GM19240 (cell line): ENCODE measurements at regions not wholly inside any gene's neighbourhood (a gene's known extent, or its start where the extent isn't known, plus 50 kb on each side); places are given as distances from the start of the nearest gene placed in this dataset.

Experiments used
- DNase-seq: peaks from one replicate; pipeline ENCODE4 v3.0.0; 2011; ENCODE audit warnings: low spot score; ENCODE audit not compliant: insufficient read length

GRCh38 chr2:8290771-8291352 is 391.0 kb upstream of the ID2 start:
- DNase-seq: no peak

- no peak for DNase-seq
Measured at GRCh38 chr2:8296306-8296705, 385.6 kb upstream of the ID2 start.

- DNase-seq: no peak
Measured at GRCh38 chr2:8297376-8298231, 384.3 kb upstream of the ID2 start.

- DNase-seq: no peak
Measured at GRCh38 chr2:8298783-8299182, 383.1 kb upstream of the ID2 start.

- DNase-seq: no peak
Measured at GRCh38 chr2:8300216-8300615, 381.6 kb upstream of the ID2 start.

GRCh38 chr2:8300905-8301304 is 381.0 kb upstream of the ID2 start:
- DNase-seq: no peak

GRCh38 chr2:8303322-8303832 is 378.5 kb upstream of the ID2 start:
- DNase-seq: peak; percentile 50

- no peak for DNase-seq
Measured at GRCh38 chr2:8304821-8305766, 376.8 kb upstream of the ID2 start.

- no peak for DNase-seq
Measured at GRCh38 chr2:8306530-8307351, 375.1 kb upstream of the ID2 start.

GRCh38 chr2:8307606-8308180 is 374.2 kb upstream of the ID2 start:
- DNase-seq: no peak

GRCh38 chr2:8309131-8309530 is 372.7 kb upstream of the ID2 start:
- DNase-seq: no peak

- no peak for DNase-seq
Measured at GRCh38 chr2:8310557-8311455, 371.1 kb upstream of the ID2 start.

GRCh38 chr2:8312221-8312620 is 369.6 kb upstream of the ID2 start:
- DNase-seq: no peak

- peak; percentile 50 for DNase-seq
Measured at GRCh38 chr2:8312861-8313830, 368.7 kb upstream of the ID2 start.

GRCh38 chr2:8314063-8314462 is 367.8 kb upstream of the ID2 start:
- DNase-seq: no peak

- DNase-seq: no peak
Measured at GRCh38 chr2:8315531-8316165, 366.2 kb upstream of the ID2 start.

- no peak for DNase-seq
Measured at GRCh38 chr2:8316356-8316755, 365.5 kb upstream of the ID2 start.

- no peak for DNase-seq
Measured at GRCh38 chr2:8317418-8317817, 364.4 kb upstream of the ID2 start.
